Activated CD8-positive, alpha-beta T cell treated with anti-CD3 and anti-CD28 coated beads for 36 hours (primary cell): ENCODE measurements at regions not wholly inside any gene's neighbourhood (a gene's known extent, or its start where the extent isn't known, plus 50 kb on each side); places are given as distances from the start of the nearest gene placed in this dataset.

ENCODE experiments used
- ATAC-seq: fragments of 200-7000 bp; cut with Tn5 transposase; one replicate; pipeline ENCODE4 v1.10.0; 2021; ENCODE audit warnings: mild to moderate bottlenecking, moderate library complexity
- CTCF ChIA-PET: fragments of 350-600 bp; sonication (Branson Sonifier 250); formaldehyde crosslinking; loops from one replicate; lab custom pipeline; 2021; ENCODE audit warnings: antibody characterized with exemption; lab: Charles Lee
- POLR2A ChIA-PET: fragments of 350-600 bp; sonication (Branson Sonifier 250); formaldehyde crosslinking; loops from one replicate; lab custom pipeline; 2021; ENCODE audit warnings: antibody characterized with exemption; lab: Charles Lee
- DNase-seq: peaks from one replicate; pipeline ENCODE4 v3.0.0-alpha.2; 2020
- H3K27ac Mint-ChIP-seq: one replicate; pipeline ENCODE4 v1.8.0; 2021; ENCODE audit warnings: mild to moderate bottlenecking, mixed read lengths
- H3K27me3 Mint-ChIP-seq: one replicate; pipeline ENCODE4 v1.8.0; 2021; ENCODE audit warnings: mixed read lengths
- H3K36me3 Mint-ChIP-seq: one replicate; pipeline ENCODE4 v1.8.0; 2021; ENCODE audit warnings: low read depth, mixed read lengths
- H3K4me1 Mint-ChIP-seq: one replicate; pipeline ENCODE4 v1.8.0; 2021; ENCODE audit warnings: low read depth, mixed read lengths
- H3K4me3 Mint-ChIP-seq: one replicate; pipeline ENCODE4 v1.8.0; 2021; ENCODE audit warnings: mild to moderate bottlenecking, moderate library complexity, mixed read lengths
- H3K9me3 Mint-ChIP-seq: one replicate; pipeline ENCODE4 v1.8.0; 2021; ENCODE audit warnings: mixed read lengths
- CTCF ChIP-seq: fragments of 200-600 bp; IDR thresholded peaks from one replicate; pipeline ENCODE4 v1.8.0; 2022; ENCODE audit warnings: antibody characterized with exemption, mild to moderate bottlenecking
- intact Hi-C: fragments of 100-400 bp; cut with micrococcal nuclease; formaldehyde crosslinking; loops from one replicate; pipeline ENCODE4 v1.10.0; 2022

GRCh38 chr3:102643546-102643945 lies 208.7 kb downstream of the ZPLD1 start:
- no peaks in the 10 kb centered on the region for H3K4me1 Mint-ChIP-seq
- ChIA-PET CTCF (interaction anchor here (1.4 kb wide), 1 partner anchor 30 kb away, joined by 6 read pairs; no protein-coding TSS in a partner anchor), POLR2A (no interaction called here)
- peaks cover 2% of the 10 kb centered on the region for H3K9me3 Mint-ChIP-seq
- TF ChIP-seq CTCF = no peak
- H3K27me3 Mint-ChIP-seq = peaks cover 2% of the 10 kb centered on the region
- H3K27ac Mint-ChIP-seq = no peak overlapping the region
- no peaks in the 10 kb centered on the region for H3K36me3 Mint-ChIP-seq
- H3K4me3 Mint-ChIP-seq = no peak overlapping the region
- DNase-seq = no peak
- intact Hi-C loops = no loop called here
- ATAC-seq = no peak

- Mint-ChIP-seq H3K9me3 (peaks cover 2% of the 10 kb centered on the region), H3K27ac (no peak overlapping the region)
- intact Hi-C loops = no loop called here
These were observed 211.7 kb downstream of the ZPLD1 start for GRCh38 chr3:102646557-102646956.

GRCh38 chr3:102660653-102661052 lies 225.8 kb downstream of the ZPLD1 start:
- no peak overlapping the region for H3K27ac Mint-ChIP-seq
- H3K4me1 Mint-ChIP-seq = no peaks in the 10 kb centered on the region
- POLR2A ChIA-PET = no interaction called here
- CTCF ChIA-PET = interaction anchor here (1.7 kb wide), 1 partner anchor 13 kb away, joined by 5 read pairs; no protein-coding TSS in a partner anchor
- TF ChIP-seq CTCF = no peak
- ATAC-seq = no peak
- no peaks in the 10 kb centered on the region for H3K36me3 Mint-ChIP-seq
- H3K27me3 Mint-ChIP-seq = peaks cover 2% of the 10 kb centered on the region
- no peaks in the 10 kb centered on the region for H3K9me3 Mint-ChIP-seq
- no peak overlapping the region for H3K4me3 Mint-ChIP-seq
- intact Hi-C loops = no loop called here
- no peak for DNase-seq

More at GRCh38 chr3:102646557-102646956, 211.7 kb downstream of the ZPLD1 start:
- Mint-ChIP-seq H3K4me3 (no peak overlapping the region), H3K36me3 (no peaks in the 10 kb centered on the region), H3K4me1 (no peaks in the 10 kb centered on the region), H3K27me3 (no peaks in the 10 kb centered on the region)
- ATAC-seq (no peak), DNase-seq (no peak)
- no peak for TF ChIP-seq CTCF
- POLR2A ChIA-PET = no interaction called here
- CTCF ChIA-PET = interaction anchor here (1.0 kb wide), 1 partner anchor 26 kb away, joined by 4 read pairs; no protein-coding TSS in a partner anchor

GRCh38 chr3:102661707-102662497 lies 227.1 kb downstream of the ZPLD1 start:
- Mint-ChIP-seq H3K9me3 (no peaks in the 10 kb centered on the region), H3K36me3 (no peaks in the 10 kb centered on the region), H3K4me1 (no peaks in the 10 kb centered on the region), H3K27ac (no peak overlapping the region), H3K4me3 (no peak overlapping the region), H3K27me3 (peaks cover 2% of the 10 kb centered on the region)
- intact Hi-C loops = no loop called here
- ATAC-seq (no peak), DNase-seq (no peak)
- ChIA-PET CTCF (interaction anchor here (1.7 kb wide), 1 partner anchor 12 kb away, joined by 5 read pairs; no protein-coding TSS in a partner anchor), POLR2A (no interaction called here)
- no peak for TF ChIP-seq CTCF

- H3K9me3 Mint-ChIP-seq = no peaks in the 10 kb centered on the region
- intact Hi-C loops = no loop called here
- DNase-seq = no peak
- CTCF ChIA-PET = interaction anchor here (1.1 kb wide), 1 partner anchor 11 kb away, joined by 3 read pairs; no protein-coding TSS in a partner anchor
- H3K4me1 Mint-ChIP-seq = no peaks in the 10 kb centered on the region
- no peak overlapping the region for H3K27ac Mint-ChIP-seq
- H3K27me3 Mint-ChIP-seq = peaks cover 4% of the 10 kb centered on the region
- no peak overlapping the region for H3K4me3 Mint-ChIP-seq
- no peak for TF ChIP-seq CTCF
- no peaks in the 10 kb centered on the region for H3K36me3 Mint-ChIP-seq
- no peak for ATAC-seq
- POLR2A ChIA-PET = no interaction called here
These were observed 227.6 kb downstream of the ZPLD1 start for GRCh38 chr3:102662498-102662772.
